ENCODE measurements at regions not wholly inside any gene's neighbourhood (a gene's known extent, or its start where the extent isn't known, plus 50 kb on each side); places are given as distances from the start of the nearest gene placed in this dataset.
"Not testable (repeated sequence)": the region's sequence is repeated elsewhere in the genome, so short reads cannot be mapped to it uniquely, and the experiment has no call there.

DNA sequence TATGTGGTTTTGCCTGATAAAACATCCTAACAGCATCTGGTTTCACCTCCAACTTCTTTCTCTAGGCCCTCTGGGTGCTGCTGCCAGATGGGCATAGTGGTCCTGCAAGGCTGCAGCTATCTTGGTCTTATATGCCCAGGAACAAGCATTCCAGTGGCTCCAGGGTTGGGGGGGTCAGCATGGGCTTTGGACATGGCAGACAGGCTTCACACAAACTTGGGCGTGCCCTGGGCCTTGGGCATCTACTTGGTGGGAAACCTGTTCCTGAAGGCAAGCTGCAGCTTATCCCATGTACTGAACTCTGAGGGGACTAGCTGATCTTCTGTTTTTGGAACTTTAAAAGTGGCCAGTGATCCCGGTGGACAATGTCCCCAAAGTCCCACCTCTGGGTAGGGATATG is 54.9 kb upstream of the ZNF678 start:
- Histone ChIP-seq H3K4me3 (ENCODE audit: low read length) (no peak overlapping the region), H3K4me1 (ENCODE audit: control insufficient read depth, insufficient read depth, low read length) (no peaks in the 10 kb centered on the region), H3K27me3 (ENCODE audit: control insufficient read depth, insufficient read depth) (no peaks in the 10 kb centered on the region), H3K27ac (ENCODE audit: low read length) (no peak overlapping the region), H3K9me3 (ENCODE audit: control insufficient read depth, low read length) (no peaks in the 10 kb centered on the region)
- ATAC-seq (no peak), DNase-seq (peak in 1 of 3 donors; percentile 25)
- 84% methylated on average over 2 of the region's 2 CpGs for WGBS
- intact Hi-C loops (cut with DNase I), result no loop called here

DNA sequence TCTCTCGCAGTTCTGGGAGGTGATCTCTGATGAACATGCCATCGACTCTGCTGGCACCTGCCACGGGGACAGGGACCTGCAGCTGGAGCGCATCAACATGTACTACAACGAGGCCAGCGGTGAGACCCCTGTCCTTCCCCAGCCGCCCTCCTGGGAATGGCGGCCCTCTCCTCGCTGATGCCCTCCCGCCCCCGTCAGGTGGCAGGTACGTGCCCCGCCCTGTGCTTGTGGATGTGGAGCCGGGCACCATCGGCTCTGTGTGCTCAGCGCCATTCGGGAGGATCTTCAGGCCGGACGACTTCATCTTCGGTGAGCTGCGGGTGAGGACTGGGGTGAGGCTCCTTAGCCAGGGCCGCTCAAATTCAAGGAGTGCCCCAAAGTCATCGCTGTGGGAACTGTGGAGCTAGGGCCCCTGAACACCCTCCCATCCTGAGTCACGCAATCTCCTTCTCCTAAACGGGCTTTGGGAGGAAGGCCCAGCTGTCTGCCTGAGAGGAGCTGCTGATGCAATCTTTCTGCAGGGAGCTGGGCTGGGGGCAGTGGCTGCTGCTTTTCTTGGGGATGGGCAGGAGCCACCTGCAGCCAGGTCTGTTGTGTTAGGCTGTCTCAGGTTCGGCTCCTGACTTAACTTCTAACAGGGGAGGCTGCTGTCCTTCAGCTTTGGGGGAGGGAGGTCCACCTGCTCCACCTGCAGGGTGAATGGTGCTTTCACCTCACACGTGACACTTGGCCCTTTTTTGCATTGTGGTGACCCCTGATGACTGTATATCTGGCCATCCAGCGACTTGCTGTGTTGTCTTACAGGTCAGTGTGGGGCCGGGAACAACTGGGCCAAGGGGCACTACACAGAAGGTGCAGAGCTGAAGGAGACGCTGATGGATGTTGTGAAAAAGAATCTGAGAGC is 56.6 kb upstream of the ZNF678 start:
- intact Hi-C loops (cut with DNase I); H3K27ac ChIP-seq (ENCODE audit: low read length); H3K9me3 ChIP-seq (ENCODE audit: control insufficient read depth, low read length); H3K4me1 ChIP-seq (ENCODE audit: control insufficient read depth, insufficient read depth, low read length); H3K4me3 ChIP-seq (ENCODE audit: low read length); H3K27me3 ChIP-seq (ENCODE audit: control insufficient read depth, insufficient read depth): not testable (repeated sequence)
- ATAC-seq, result peak in 1 of 2 donors; percentile 48
- DNase-seq, result peak in 1 of 3 donors; percentile 21
- 92% methylated on average over 9 of the region's 30 CpGs for WGBS

DNA sequence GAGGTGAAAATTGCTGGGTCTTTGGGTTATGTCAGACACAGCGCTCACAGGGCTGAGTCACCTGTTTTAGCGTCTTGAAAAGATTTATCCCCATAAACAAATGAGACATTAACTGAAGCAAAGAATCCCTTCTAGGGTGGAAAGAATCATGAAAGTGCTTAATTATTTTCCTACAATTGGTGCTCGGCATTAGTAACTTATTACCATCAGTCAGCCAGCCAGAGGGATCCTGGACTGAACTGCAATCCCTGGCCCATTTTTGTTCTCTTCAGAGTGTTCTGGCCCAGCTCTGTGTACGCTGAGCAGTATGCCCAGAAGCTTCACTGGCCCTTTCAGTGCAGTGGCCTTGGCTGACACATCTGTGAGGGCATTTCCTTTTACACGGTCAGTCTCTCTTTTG is 67.3 kb upstream of the ZNF678 start:
- H3K4me1 ChIP-seq (ENCODE audit: control insufficient read depth, insufficient read depth, low read length); ATAC-seq; DNase-seq; H3K27me3 ChIP-seq (ENCODE audit: control insufficient read depth, insufficient read depth); H3K4me3 ChIP-seq (ENCODE audit: low read length); H3K27ac ChIP-seq (ENCODE audit: low read length); H3K9me3 ChIP-seq (ENCODE audit: control insufficient read depth, low read length); intact Hi-C loops (cut with DNase I): not testable (repeated sequence)
- WGBS, result 90% methylated on average over 1 of the region's 5 CpGs

DNA sequence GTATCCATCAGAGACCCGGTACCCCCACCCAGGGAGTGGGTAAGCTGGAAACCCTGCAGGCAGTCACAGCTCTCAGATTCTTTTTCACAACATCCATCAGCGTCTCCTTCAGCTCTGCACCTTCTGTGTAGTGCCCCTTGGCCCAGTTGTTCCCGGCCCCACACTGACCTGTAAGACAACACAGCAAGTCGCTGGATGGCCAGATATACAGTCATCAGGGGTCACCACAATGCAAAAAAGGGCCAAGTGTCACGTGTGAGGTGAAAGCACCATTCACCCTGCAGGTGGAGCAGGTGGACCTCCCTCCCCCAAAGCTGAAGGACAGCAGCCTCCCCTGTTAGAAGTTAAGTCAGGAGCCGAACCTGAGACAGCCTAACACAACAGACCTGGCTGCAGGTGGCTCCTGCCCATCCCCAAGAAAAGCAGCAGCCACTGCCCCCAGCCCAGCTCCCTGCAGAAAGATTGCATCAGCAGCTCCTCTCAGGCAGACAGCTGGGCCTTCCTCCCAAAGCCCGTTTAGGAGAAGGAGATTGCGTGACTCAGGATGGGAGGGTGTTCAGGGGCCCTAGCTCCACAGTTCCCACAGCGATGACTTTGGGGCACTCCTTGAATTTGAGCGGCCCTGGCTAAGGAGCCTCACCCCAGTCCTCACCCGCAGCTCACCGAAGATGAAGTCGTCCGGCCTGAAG is 69.3 kb upstream of the ZNF678 start:
- H3K27ac ChIP-seq (ENCODE audit: low read length); intact Hi-C loops (cut with DNase I); H3K9me3 ChIP-seq (ENCODE audit: control insufficient read depth, low read length); DNase-seq; H3K4me3 ChIP-seq (ENCODE audit: low read length); H3K4me1 ChIP-seq (ENCODE audit: control insufficient read depth, insufficient read depth, low read length); H3K27me3 ChIP-seq (ENCODE audit: control insufficient read depth, insufficient read depth); ATAC-seq: not testable (repeated sequence)
- 53% methylated on average over 2 of the region's 14 CpGs for WGBS

DNA sequence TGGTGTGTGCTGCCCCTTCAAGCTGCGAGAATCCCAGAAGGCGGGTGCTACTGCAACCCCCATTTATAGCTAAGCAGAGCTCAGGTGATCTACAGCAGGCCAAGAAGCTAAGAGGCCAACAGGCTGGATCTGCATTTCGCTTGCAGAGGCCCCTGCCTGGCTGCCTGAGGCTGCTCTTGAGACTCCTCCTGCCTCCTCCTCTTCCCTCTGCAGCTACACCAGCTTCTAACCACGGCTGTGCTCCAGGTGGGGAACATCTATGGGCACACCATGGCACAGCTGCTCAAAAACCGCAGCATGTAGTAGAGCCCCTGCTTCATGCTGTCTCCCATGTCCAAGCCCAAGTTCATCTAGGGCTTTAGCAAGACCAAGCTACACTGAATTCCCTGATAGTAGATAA is 72.9 kb upstream of the ZNF678 start:
- intact Hi-C loops (cut with DNase I), result no loop called here
- H3K4me1 ChIP-seq (ENCODE audit: control insufficient read depth, insufficient read depth, low read length), result no peaks in the 10 kb centered on the region
- WGBS, result 78% methylated on average over 5 of the region's 5 CpGs
- no peaks in the 10 kb centered on the region for H3K27me3 ChIP-seq (ENCODE audit: control insufficient read depth, insufficient read depth)
- H3K9me3 ChIP-seq (ENCODE audit: control insufficient read depth, low read length), result no peaks in the 10 kb centered on the region
- ATAC-seq (no peak), DNase-seq (no peak)
- H3K27ac ChIP-seq (ENCODE audit: low read length), result no peak overlapping the region
- no peak overlapping the region for H3K4me3 ChIP-seq (ENCODE audit: low read length)

DNA sequence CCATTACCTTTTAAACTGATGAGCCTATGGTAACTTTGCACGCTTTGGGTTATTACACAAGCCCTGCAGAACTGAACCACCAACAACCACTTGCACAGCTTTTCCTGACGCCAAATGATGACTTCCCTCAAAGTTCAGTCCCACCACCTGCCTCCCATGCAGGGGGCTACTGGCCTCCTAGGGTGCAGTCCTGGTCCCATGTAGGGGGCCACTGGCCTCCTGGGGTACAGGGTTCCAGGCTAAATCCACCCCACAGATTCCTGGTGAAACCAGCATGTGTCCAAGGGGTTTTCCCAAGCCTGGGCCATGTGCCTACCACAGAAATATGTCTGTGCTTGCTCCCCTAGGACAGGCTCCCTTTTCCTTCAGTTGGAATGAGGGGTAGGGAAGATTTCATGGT is 73.4 kb upstream of the ZNF678 start:
- Histone ChIP-seq H3K9me3 (ENCODE audit: control insufficient read depth, low read length) (no peaks in the 10 kb centered on the region), H3K27me3 (ENCODE audit: control insufficient read depth, insufficient read depth) (no peaks in the 10 kb centered on the region), H3K4me1 (ENCODE audit: control insufficient read depth, insufficient read depth, low read length) (no peaks in the 10 kb centered on the region), H3K27ac (ENCODE audit: low read length) (no peak overlapping the region), H3K4me3 (ENCODE audit: low read length) (no peak overlapping the region)
- intact Hi-C loops (cut with DNase I), result no loop called here
- DNase-seq (no peak), ATAC-seq (no peak)
- WGBS, result 85% methylated on average over 2 of the region's 2 CpGs

DNA sequence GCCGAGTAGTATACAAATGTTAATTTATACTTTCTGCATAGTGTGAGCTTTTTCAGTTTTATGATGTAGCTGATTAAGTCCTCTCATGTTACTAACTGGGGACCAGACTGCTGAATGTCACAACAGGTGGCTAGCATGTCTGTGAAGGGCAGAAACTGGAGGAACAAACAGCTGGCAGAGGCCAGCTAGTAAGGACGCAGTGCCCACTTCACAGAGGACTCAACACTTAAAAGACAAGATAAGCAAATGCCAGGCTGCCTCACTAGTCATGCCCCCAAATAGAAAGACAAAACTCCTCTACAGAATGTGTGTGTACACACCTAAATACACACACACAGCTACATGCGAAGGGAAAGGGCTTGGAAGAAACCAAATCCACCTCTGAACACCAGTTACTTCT is 73.8 kb upstream of the ZNF678 start:
- Histone ChIP-seq H3K27ac (ENCODE audit: low read length) (no peak overlapping the region), H3K4me1 (ENCODE audit: control insufficient read depth, insufficient read depth, low read length) (no peaks in the 10 kb centered on the region), H3K27me3 (ENCODE audit: control insufficient read depth, insufficient read depth) (no peaks in the 10 kb centered on the region), H3K4me3 (ENCODE audit: low read length) (no peak overlapping the region), H3K9me3 (ENCODE audit: control insufficient read depth, low read length) (no peaks in the 10 kb centered on the region)
- intact Hi-C loops (cut with DNase I), result loop anchor here in 1 of 4 donors (5.0 kb wide), 1 partner anchor 458 kb away; the partner anchor contains the start of gene WNT9A
- DNase-seq (no peak), ATAC-seq (peak; percentile 68 to 82)
- 68% methylated on average over 3 of the region's 3 CpGs for WGBS

DNA sequence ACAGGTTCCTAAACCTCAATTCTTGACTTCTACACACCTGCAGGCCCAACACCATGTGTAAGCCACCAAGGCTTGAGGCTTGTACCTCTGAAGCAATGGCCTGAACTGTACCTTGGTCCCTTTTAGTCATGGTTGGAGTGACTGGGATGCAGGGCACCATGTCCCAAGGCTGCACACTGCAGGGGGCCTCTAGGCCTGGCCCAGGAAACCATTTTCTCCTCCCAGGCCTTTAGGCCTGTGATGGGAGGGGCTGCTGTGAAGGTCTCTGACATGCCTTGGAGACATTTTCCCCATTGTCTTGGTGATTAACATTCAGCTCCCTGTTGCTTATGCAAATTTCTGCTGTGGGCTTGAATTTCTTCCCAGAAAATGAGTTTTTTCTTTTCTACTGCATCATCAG is 75.8 kb upstream of the ZNF678 start:
- intact Hi-C loops (cut with DNase I), result loop anchor here in 1 of 4 donors (5.0 kb wide), 1 partner anchor 460 kb away; the partner anchor contains the start of gene WNT9A
- no peak for ATAC-seq

DNA sequence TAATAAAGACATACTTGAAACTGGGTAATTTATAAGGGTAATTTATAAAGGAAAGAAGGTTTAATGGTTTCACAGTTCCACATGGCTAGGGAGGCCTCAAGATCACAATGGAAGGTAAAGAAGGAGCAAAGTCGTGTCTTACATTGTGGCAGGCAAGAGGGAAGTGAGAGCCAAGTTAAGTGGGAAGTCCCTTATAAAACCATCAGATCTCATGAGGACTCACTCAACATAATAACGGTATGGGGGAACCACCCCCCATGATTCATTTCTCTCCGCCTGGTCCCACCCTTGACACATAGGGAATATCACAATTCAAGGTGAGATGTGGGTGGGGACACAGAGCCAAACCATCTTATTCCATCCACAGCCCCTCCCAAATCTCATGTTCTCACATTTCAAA is 76.8 kb upstream of the ZNF678 start:
- no peaks in the 10 kb centered on the region for H3K4me1 ChIP-seq (ENCODE audit: control insufficient read depth, insufficient read depth, low read length)
- no peaks in the 10 kb centered on the region for H3K9me3 ChIP-seq (ENCODE audit: control insufficient read depth, low read length)
- intact Hi-C loops (cut with DNase I), result loop anchor here in 1 of 4 donors (5.0 kb wide), 1 partner anchor 461 kb away; the partner anchor contains the start of gene WNT9A
- DNase-seq (no peak), ATAC-seq (no peak)
- no peak overlapping the region for H3K27ac ChIP-seq (ENCODE audit: low read length)
- no peak overlapping the region for H3K4me3 ChIP-seq (ENCODE audit: low read length)
- H3K27me3 ChIP-seq (ENCODE audit: control insufficient read depth, insufficient read depth), result no peaks in the 10 kb centered on the region
- 79% methylated on average over 3 of the region's 3 CpGs for WGBS

More for the DNA sequence above, 75.8 kb upstream of the ZNF678 start:
- Histone ChIP-seq H3K27me3 (ENCODE audit: control insufficient read depth, insufficient read depth) (no peaks in the 10 kb centered on the region), H3K9me3 (ENCODE audit: control insufficient read depth, low read length) (no peaks in the 10 kb centered on the region), H3K4me3 (ENCODE audit: low read length) (no peak overlapping the region), H3K27ac (ENCODE audit: low read length) (no peak overlapping the region), H3K4me1 (ENCODE audit: control insufficient read depth, insufficient read depth, low read length) (no peaks in the 10 kb centered on the region)
- no peak for DNase-seq

DNA sequence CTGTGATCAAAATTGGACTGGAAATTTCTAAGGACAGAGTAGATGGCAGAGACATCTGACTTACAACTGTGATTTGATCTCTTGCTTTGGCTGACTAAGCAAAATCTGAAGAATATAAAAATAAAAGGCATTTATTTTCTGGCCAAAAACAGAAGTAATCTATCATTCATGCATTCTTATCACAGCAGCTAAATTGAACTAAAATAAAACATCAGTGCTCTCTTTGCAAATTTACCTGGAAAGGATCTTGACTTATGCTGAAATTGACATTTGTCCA is 81.4 kb upstream of the ZNF678 start:
- H3K27me3 ChIP-seq (ENCODE audit: control insufficient read depth, insufficient read depth), result no peaks in the 10 kb centered on the region
- intact Hi-C loops (cut with DNase I), result loop anchor here in 3 of 4 donors (5.0 kb wide), 1 partner anchor 465 kb away; the partner anchor contains the start of gene WNT9A (in 3 of the 3)
- no peak overlapping the region for H3K27ac ChIP-seq (ENCODE audit: low read length)
- no peak overlapping the region for H3K4me3 ChIP-seq (ENCODE audit: low read length)
- H3K9me3 ChIP-seq (ENCODE audit: control insufficient read depth, low read length), result no peaks in the 10 kb centered on the region
- ATAC-seq (no peak), DNase-seq (no peak)
- H3K4me1 ChIP-seq (ENCODE audit: control insufficient read depth, insufficient read depth, low read length), result no peaks in the 10 kb centered on the region

DNA sequence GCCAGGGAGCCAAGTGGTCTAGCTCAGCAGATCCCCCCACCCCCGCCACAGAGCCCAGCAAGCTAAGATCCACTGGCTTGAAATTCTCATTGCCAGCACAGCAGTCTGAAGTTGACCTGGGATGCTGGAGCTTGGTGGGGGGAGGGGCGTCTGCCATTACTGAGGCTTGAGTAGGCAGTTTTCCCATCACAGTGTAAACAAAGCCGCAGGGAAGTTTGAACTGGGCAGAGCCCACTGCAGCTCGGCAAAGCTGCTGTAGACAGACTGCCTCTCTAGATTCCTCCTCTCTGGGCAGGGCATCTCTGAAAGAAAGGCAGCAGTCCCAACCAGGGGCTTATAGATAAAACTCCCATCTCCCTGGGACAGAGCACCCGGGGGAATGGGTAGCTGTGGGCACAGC is 89.3 kb upstream of the ZNF678 start:
- ATAC-seq; DNase-seq; H3K9me3 ChIP-seq (ENCODE audit: control insufficient read depth, low read length); H3K4me1 ChIP-seq (ENCODE audit: control insufficient read depth, insufficient read depth, low read length); H3K27me3 ChIP-seq (ENCODE audit: control insufficient read depth, insufficient read depth); intact Hi-C loops (cut with DNase I); H3K27ac ChIP-seq (ENCODE audit: low read length); H3K4me3 ChIP-seq (ENCODE audit: low read length): not testable (repeated sequence)
- 36% methylated on average over 5 of the region's 5 CpGs for WGBS

Measured in right cardiac atrium (tissue), 5 donors.